ENCODE measurements at regions not wholly inside any gene's neighbourhood (a gene's known extent, or its start where the extent isn't known, plus 50 kb on each side); places are given as distances from the start of the nearest gene placed in this dataset.

GRCh38 chr15:92749216-92749615, 93.6 kb upstream of the FAM174B start:
- no peaks in the 10 kb centered on the region for H3K4me1 ChIP-seq (ENCODE audit: control insufficient read depth, insufficient read depth, low read length)
- no peak for TF ChIP-seq RAD21 (IDR thresholded peaks at IDR 0.05; ENCODE audit: low read length)

More at GRCh38 chr15:92749216-92749615, 93.6 kb upstream of the FAM174B start:
- ATAC-seq (ENCODE audit: low read depth) = no peak
- Histone ChIP-seq H3K9ac (ENCODE audit: low read depth, low read length) (no peak overlapping the region), H4K5ac (ENCODE audit: low read depth, low read length) (no peak overlapping the region), H4K20me1 (ENCODE audit: insufficient read depth, low read length) (no peaks in the 10 kb centered on the region), H4K91ac (ENCODE audit: insufficient read depth, low read depth, low read length) (no peak overlapping the region), H3K14ac (replicated peaks; ENCODE audit: low read depth, low read length) (no peak overlapping the region), H3K9me1 (ENCODE audit: insufficient read depth, low read length) (no peaks in the 10 kb centered on the region), H4K8ac (ENCODE audit: low read depth in 2 of 2, low read length in 2 of 2) (no peak overlapping the region), H3K27me3 (ENCODE audit: control insufficient read depth, insufficient read depth, low read length) (no peaks in the 10 kb centered on the region), H2BK15ac (ENCODE audit: low read depth, low read length) (no peak overlapping the region), H3K23ac (ENCODE audit: low read depth, low read length) (no peak overlapping the region), H3K36me3 (ENCODE audit: control insufficient read depth, insufficient read depth, low read length) (no peaks in the 10 kb centered on the region), H3K4me3 (ENCODE audit: insufficient read depth, low read depth, low read length) (no peak overlapping the region), H3K4me2 (ENCODE audit: low read depth, low read length) (no peak overlapping the region), H2BK20ac (ENCODE audit: low read depth, low read length) (no peak overlapping the region), H3K56ac (ENCODE audit: extremely low read depth, insufficient read depth, low read length) (no peak overlapping the region), H3K18ac (ENCODE audit: low read depth, low read length) (no peak overlapping the region), H2AK9ac (replicated peaks; ENCODE audit: low read depth, low read length, poor library complexity) (no peak overlapping the region), H3K9me3 (ENCODE audit: control insufficient read depth, insufficient read depth, low read length) (no peaks in the 10 kb centered on the region), H2AFZ (replicated peaks; ENCODE audit: low read length, poor library complexity) (no peak overlapping the region), H3K79me1 (ENCODE audit: low read depth in 1 of 2, low read length in 2 of 2) (no peaks in the 10 kb centered on the region), H2BK5ac (ENCODE audit: low read depth, low read length, poor library complexity, severe bottlenecking) (no peak overlapping the region), H2BK120ac (ENCODE audit: low read depth, low read length) (no peak overlapping the region), H3K4ac (ENCODE audit: low read depth, low read length) (no peak overlapping the region), H3K27ac (ENCODE audit: insufficient read depth, low read length) (no peak overlapping the region), H2AK5ac (ENCODE audit: low read depth, low read length) (no peak overlapping the region)
- CTCF ChIA-PET = no interaction called here
- intact Hi-C loops (cut with micrococcal nuclease) = no loop called here
- in situ Hi-C loops (cut with MboI; ENCODE audit: low sequenced_read_pairs) = no loop called here
- whole genome bisulfite sequencing, 2 experiments (ENCODE audit: extremely low coverage in 2 of 2, insufficient read length in 1 of 2) = 42% methylated on average over 2 of the region's 4 CpGs; no CpG with 5 or more reads in 1 of the 2 experiments
- no TSS peak for BruUV-seq (replicated peaks)
- dilution Hi-C loops (cut with HindIII; ENCODE audit: low sequenced_read_pairs, unreplicated experiment) = no loop called here
- POLR2A ChIA-PET (ENCODE audit: unreplicated experiment) = no interaction called here
- no peak for DNase-seq
